HFFc6 (cell line): ENCODE measurements at regions not wholly inside any gene's neighbourhood (a gene's known extent, or its start where the extent isn't known, plus 50 kb on each side); places are given as distances from the start of the nearest gene placed in this dataset.

Source experiments
- DNase-seq: peaks from one replicate; pipeline ENCODE4 v3.0.0-alpha.2; 2018
- H3K27ac Mint-ChIP-seq: 2 replicates; pipeline ENCODE4 v1.8.0; 2020; ENCODE audit warnings: mild to moderate bottlenecking, mixed read lengths
- H3K27me3 Mint-ChIP-seq: 2 replicates; pipeline ENCODE4 v1.8.0; 2021; ENCODE audit warnings: mild to moderate bottlenecking, moderate library complexity, mixed read lengths; ENCODE audit not compliant: insufficient read depth
- H3K36me3 Mint-ChIP-seq: 2 replicates; pipeline ENCODE4 v1.8.0; 2021; ENCODE audit warnings: low read depth, mixed read lengths
- H3K4me1 Mint-ChIP-seq: 2 replicates; pipeline ENCODE4 v1.8.0; 2020; ENCODE audit warnings: low read depth, mixed read lengths
- H3K4me3 Mint-ChIP-seq: 2 replicates; pipeline ENCODE4 v1.8.0; 2020; ENCODE audit warnings: mild to moderate bottlenecking, moderate library complexity, mixed read lengths
- H3K9me3 Mint-ChIP-seq: 2 replicates; pipeline ENCODE4 v1.8.0; 2020; ENCODE audit warnings: mild to moderate bottlenecking, mixed read lengths
- TF ChIP-seq, protein P1 (sequence below): fragments of 200-600 bp; sonication (generic); IDR thresholded peaks from 2 replicates; pipeline ENCODE4 v1.5.0; 2021; ENCODE audit warnings: antibody characterized with exemption, mild to moderate bottlenecking

- H3K4me1 Mint-ChIP-seq = no peaks in the 10 kb centered on the region
- no peak overlapping the region for H3K4me3 Mint-ChIP-seq
- TF ChIP-seq, protein P1, sequence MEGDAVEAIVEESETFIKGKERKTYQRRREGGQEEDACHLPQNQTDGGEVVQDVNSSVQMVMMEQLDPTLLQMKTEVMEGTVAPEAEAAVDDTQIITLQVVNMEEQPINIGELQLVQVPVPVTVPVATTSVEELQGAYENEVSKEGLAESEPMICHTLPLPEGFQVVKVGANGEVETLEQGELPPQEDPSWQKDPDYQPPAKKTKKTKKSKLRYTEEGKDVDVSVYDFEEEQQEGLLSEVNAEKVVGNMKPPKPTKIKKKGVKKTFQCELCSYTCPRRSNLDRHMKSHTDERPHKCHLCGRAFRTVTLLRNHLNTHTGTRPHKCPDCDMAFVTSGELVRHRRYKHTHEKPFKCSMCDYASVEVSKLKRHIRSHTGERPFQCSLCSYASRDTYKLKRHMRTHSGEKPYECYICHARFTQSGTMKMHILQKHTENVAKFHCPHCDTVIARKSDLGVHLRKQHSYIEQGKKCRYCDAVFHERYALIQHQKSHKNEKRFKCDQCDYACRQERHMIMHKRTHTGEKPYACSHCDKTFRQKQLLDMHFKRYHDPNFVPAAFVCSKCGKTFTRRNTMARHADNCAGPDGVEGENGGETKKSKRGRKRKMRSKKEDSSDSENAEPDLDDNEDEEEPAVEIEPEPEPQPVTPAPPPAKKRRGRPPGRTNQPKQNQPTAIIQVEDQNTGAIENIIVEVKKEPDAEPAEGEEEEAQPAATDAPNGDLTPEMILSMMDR = no peak
- no peaks in the 10 kb centered on the region for H3K9me3 Mint-ChIP-seq
- no peak overlapping the region for H3K27ac Mint-ChIP-seq
- no peaks in the 10 kb centered on the region for H3K27me3 Mint-ChIP-seq
- H3K36me3 Mint-ChIP-seq = no peaks in the 10 kb centered on the region
- no peak for DNase-seq
Observed at GRCh38 chr21:27143476-27143875, 176.6 kb upstream of the ADAMTS5 start.

DNA sequence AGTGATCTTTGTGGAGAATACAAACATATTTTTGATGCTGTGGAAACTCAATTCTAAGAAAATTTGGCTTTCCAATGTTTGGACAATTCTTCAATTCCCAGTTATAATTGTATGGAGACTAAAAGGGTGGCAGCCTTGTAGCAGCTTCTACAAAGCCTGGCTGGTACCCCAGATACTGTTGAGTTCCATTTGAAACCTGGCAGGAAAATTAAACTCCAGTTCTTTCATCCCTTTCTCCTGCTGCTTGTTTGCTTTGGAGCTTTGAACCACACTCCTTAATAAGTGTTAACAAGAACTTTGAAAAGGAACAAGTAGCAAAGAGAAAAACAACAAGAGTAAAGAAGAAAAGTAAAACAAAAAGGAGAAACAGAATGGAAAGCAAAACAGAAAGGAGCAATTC is 172.6 kb upstream of the ADAMTS5 start:
- H3K36me3 Mint-ChIP-seq = no peaks in the 10 kb centered on the region
- no peak overlapping the region for H3K27ac Mint-ChIP-seq
- no peaks in the 10 kb centered on the region for H3K9me3 Mint-ChIP-seq
- H3K27me3 Mint-ChIP-seq = no peaks in the 10 kb centered on the region; the same call in 1 of the 2 replicates
- no peak for DNase-seq
- H3K4me3 Mint-ChIP-seq = no peak overlapping the region
- H3K4me1 Mint-ChIP-seq = peaks cover 5% of the 10 kb centered on the region; the same call in 1 of the 2 replicates
- TF ChIP-seq, protein P1 = no peak

- no peaks in the 10 kb centered on the region for H3K36me3 Mint-ChIP-seq
- TF ChIP-seq, protein P1 = no peak
- peaks cover 5% of the 10 kb centered on the region for H3K4me1 Mint-ChIP-seq
- H3K4me3 Mint-ChIP-seq = no peak overlapping the region
- H3K27me3 Mint-ChIP-seq = no peaks in the 10 kb centered on the region; the same call in none of the 2 replicates
- H3K27ac Mint-ChIP-seq = no peak overlapping the region
- no peaks in the 10 kb centered on the region for H3K9me3 Mint-ChIP-seq
- DNase-seq = no peak
Observed at GRCh38 chr21:27134516-27134915, 167.6 kb upstream of the ADAMTS5 start.

DNA sequence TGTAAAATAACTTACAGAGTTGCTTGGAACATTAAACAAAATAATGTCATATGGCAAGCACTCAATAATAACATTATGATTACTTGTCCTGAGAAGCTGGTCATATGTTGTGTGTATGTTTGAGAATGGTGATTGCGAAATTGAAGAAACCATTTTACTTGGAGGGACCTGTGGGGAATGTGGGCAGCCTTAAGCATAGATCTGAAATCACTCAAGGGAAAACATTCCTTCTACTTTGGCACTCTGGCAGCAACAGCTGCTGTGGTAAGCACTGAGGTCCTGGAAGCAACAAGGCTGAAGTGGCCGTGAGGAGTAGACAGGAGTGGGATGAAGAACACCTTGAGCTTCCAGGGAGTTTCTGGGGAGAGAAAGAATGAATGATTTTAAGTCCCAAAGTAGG is 165.4 kb upstream of the ADAMTS5 start:
- Mint-ChIP-seq H3K4me3 (no peak overlapping the region), H3K36me3 (no peaks in the 10 kb centered on the region), H3K27ac (no peak overlapping the region), H3K27me3 (no peaks in the 10 kb centered on the region; the same call in 1 of the 2 replicates), H3K9me3 (no peaks in the 10 kb centered on the region), H3K4me1 (peaks cover 5% of the 10 kb centered on the region)
- DNase-seq = no peak
- TF ChIP-seq, protein P1 = no peak

GRCh38 chr21:27130154-27130553 is 163.3 kb upstream of the ADAMTS5 start:
- DNase-seq = no peak
- Mint-ChIP-seq H3K36me3 (no peaks in the 10 kb centered on the region), H3K27me3 (peaks cover 3% of the 10 kb centered on the region; the same call in 1 of the 2 replicates), H3K4me3 (no peak overlapping the region), H3K4me1 (no peaks in the 10 kb centered on the region; the same call in 1 of the 2 replicates), H3K9me3 (no peaks in the 10 kb centered on the region), H3K27ac (no peak overlapping the region)
- TF ChIP-seq, protein P1 = no peak

DNA sequence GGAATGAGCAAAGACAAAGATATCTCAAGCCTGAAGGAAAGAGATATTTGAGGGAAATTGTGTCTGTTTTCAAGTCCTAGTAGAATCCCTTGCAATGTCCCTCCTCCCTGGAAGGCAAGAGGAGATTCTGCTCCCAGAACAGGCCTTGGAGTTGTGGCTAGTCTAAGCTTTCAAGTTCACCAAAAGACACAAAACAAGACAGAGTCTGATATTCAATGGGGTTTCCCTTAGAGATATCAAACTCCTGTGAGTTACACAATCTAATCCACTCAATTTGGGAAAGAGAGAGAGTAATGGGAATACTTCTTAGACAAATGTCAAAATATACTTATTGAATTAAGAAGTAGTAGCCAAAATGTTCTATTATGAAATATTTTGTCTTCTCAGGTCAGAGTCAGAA is 162.8 kb upstream of the ADAMTS5 start:
- Mint-ChIP-seq H3K4me3 (no peak overlapping the region), H3K9me3 (no peaks in the 10 kb centered on the region), H3K36me3 (no peaks in the 10 kb centered on the region), H3K4me1 (no peaks in the 10 kb centered on the region; the same call in 1 of the 2 replicates), H3K27ac (no peak overlapping the region), H3K27me3 (peaks cover 3% of the 10 kb centered on the region; the same call in 1 of the 2 replicates)
- TF ChIP-seq, protein P1 = no peak
- no peak for DNase-seq
